OCI-LY1 (cell line): ENCODE measurements at regions not wholly inside any gene's neighbourhood (a gene's known extent, or its start where the extent isn't known, plus 50 kb on each side); places are given as distances from the start of the nearest gene placed in this dataset.

ENCODE experiments used
- H2AFZ ChIP-seq: fragments of 200-600 bp; sonication (generic), shearing (Covaris generic); 2 replicates; pipeline ENCODE4 v1.6.0; 2014; ENCODE audit warnings: antibody characterized with exemption, mild to moderate bottlenecking, low read length
- H3F3A ChIP-seq: fragments of 200-600 bp; sonication (generic), shearing (Covaris generic); 2 replicates; pipeline ENCODE4 v1.6.0; 2014; ENCODE audit warnings: mild to moderate bottlenecking, antibody characterized with exemption, low read length, moderate library complexity; ENCODE audit not compliant: insufficient read depth
- H3K27ac ChIP-seq: fragments of 200-600 bp; sonication (generic); 2 replicates; pipeline ENCODE4 v1.5.1; 2014; ENCODE audit warnings: low read length, mixed run types, mild to moderate bottlenecking, low read depth; ENCODE audit not compliant: poor library complexity, severe bottlenecking
- H3K27me3 ChIP-seq: fragments of 200-600 bp; sonication (generic); 2 replicates; pipeline ENCODE4 v1.6.0; 2014; ENCODE audit warnings: antibody characterized with exemption, mild to moderate bottlenecking, low read length, moderate library complexity; ENCODE audit not compliant: insufficient read depth
- H3K36me3 ChIP-seq: fragments of 200-600 bp; sonication (generic); 2 replicates; pipeline ENCODE4 v1.6.1; 2014; ENCODE audit warnings: mild to moderate bottlenecking, antibody characterized with exemption, low read length, moderate library complexity, mixed read lengths; ENCODE audit not compliant: insufficient read depth
- H3K4me1 ChIP-seq: fragments of 200-600 bp; sonication (generic); 2 replicates; pipeline ENCODE4 v1.5.1; 2014; ENCODE audit warnings: mild to moderate bottlenecking, low read length, moderate library complexity; ENCODE audit not compliant: insufficient read depth, severe bottlenecking
- H3K4me2 ChIP-seq: fragments of 200-600 bp; sonication (generic), shearing (Covaris generic); 2 replicates; pipeline ENCODE4 v1.6.1; 2014; ENCODE audit warnings: low read length
- H3K4me3 ChIP-seq: fragments of 200-600 bp; sonication (generic); 2 replicates; pipeline ENCODE4 v1.5.1; 2014; ENCODE audit warnings: low read length, low read depth, mild to moderate bottlenecking, mixed read lengths; ENCODE audit not compliant: poor library complexity, severe bottlenecking
- H3K79me2 ChIP-seq: fragments of 200-600 bp; shearing (Covaris generic); 2 replicates; pipeline ENCODE4 v1.6.1; 2016; ENCODE audit warnings: mixed run types, low read length, mixed read lengths; ENCODE audit not compliant: insufficient read depth
- H3K9ac ChIP-seq: fragments of 200-600 bp; sonication (generic), shearing (Covaris generic); 2 replicates; pipeline ENCODE4 v1.6.1; 2014; ENCODE audit warnings: mild to moderate bottlenecking, low read length, mixed read lengths
- H3K9me2 ChIP-seq: fragments of 200-600 bp; sonication (generic), shearing (Covaris generic); 2 replicates; pipeline ENCODE4 v1.6.1; 2014; ENCODE audit warnings: low read depth, mild to moderate bottlenecking, low read length, mixed read lengths
- H3K9me3 ChIP-seq: fragments of 200-600 bp; shearing (Covaris generic); 2 replicates; pipeline ENCODE4 v1.6.1; 2014; ENCODE audit warnings: low read length, mixed read lengths
- H4K20me1 ChIP-seq: fragments of 200-600 bp; sonication (generic), shearing (Covaris generic); 2 replicates; pipeline ENCODE4 v1.6.0; 2016; ENCODE audit warnings: mild to moderate bottlenecking, low read length; ENCODE audit not compliant: insufficient read depth
- CTCF ChIP-seq: fragments of 200-600 bp; sonication (generic), shearing (Covaris generic); IDR thresholded peaks from 2 replicates; pipeline ENCODE4 v1.5.1; 2017; ENCODE audit warnings: mild to moderate bottlenecking, antibody characterized with exemption, low read length, moderate library complexity, mixed read lengths
- EZH2 ChIP-seq: fragments of 200-600 bp; sonication (generic), shearing (Covaris generic); IDR thresholded peaks from 2 replicates; pipeline ENCODE4 v1.8.0; 2017; ENCODE audit warnings: borderline replicate concordance, mixed run types, mild to moderate bottlenecking, antibody characterized with exemption, low read length, moderate library complexity, mixed read lengths

DNA sequence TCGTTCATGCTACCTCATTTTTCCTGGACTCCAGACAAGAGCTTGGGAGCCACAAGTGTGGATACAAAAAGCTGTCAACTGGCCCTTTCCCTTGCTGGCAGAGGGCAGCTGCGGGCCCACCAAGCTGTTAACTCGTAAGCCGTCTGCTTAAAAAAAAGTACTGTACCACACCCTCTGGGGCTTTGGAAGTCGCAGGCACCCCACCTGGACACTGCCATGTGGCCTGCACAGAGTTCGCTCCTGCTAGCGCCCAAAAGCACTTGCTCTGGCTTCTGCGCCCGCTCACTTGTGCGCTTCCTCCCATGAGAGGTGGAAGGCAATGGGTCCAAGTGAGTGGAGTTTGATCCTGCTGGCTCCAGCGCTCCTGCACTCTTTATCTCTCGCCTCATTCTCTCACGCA is 476.4 kb upstream of the FSTL5 start:
- Histone ChIP-seq H2AFZ (no peak overlapping the region), H3K79me2 (no peaks in the 10 kb centered on the region), H3K36me3 (no peaks in the 10 kb centered on the region), H3K4me3 (no peak overlapping the region), H3K9me3 (no peaks in the 10 kb centered on the region), H3K9me2 (no peaks in the 10 kb centered on the region), H3K27me3 (no peaks in the 10 kb centered on the region), H3K27ac (no peak overlapping the region), H3K4me2 (no peak overlapping the region), H3K4me1 (no peaks in the 10 kb centered on the region), H3K9ac (no peak overlapping the region), H3F3A (no peaks in the 10 kb centered on the region), H4K20me1 (no peaks in the 10 kb centered on the region)
- TF ChIP-seq CTCF (no peak), EZH2 (no peak)

DNA sequence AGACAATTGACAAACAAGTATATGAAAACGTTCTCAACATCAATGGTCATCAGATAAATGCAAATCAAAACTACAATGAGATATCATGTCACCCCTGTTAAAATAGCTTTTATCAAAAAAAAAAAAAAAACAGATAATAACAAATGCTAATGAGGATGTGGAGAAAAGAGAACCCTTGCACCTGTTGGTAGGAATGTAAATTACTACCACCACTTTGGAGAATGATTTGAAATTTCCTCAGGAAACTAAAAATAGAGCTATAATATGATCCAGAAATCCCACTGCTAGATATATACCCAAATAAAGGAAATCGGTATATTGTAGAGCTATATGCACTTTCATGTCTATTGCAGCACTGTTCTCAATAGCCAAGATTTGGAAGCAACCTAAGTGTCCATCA is 470.6 kb upstream of the FSTL5 start:
- TF ChIP-seq EZH2: no peak
- no peaks in the 10 kb centered on the region for H3K4me1 ChIP-seq
- no peaks in the 10 kb centered on the region for H3K79me2 ChIP-seq
- no peaks in the 10 kb centered on the region for H4K20me1 ChIP-seq
- no peak overlapping the region for H2AFZ ChIP-seq
- H3K36me3 ChIP-seq: no peaks in the 10 kb centered on the region
- no peaks in the 10 kb centered on the region for H3K9me2 ChIP-seq
- no peaks in the 10 kb centered on the region for H3F3A ChIP-seq
- H3K9ac ChIP-seq: no peak overlapping the region
- H3K9me3 ChIP-seq: no peaks in the 10 kb centered on the region
- H3K27me3 ChIP-seq: no peaks in the 10 kb centered on the region
- no peak overlapping the region for H3K4me3 ChIP-seq
- H3K4me2 ChIP-seq: no peak overlapping the region
- no peak overlapping the region for H3K27ac ChIP-seq

- H3K4me1 ChIP-seq: no peaks in the 10 kb centered on the region
- no peak overlapping the region for H3K4me3 ChIP-seq
- H3F3A ChIP-seq: no peaks in the 10 kb centered on the region
- no peak overlapping the region for H3K9ac ChIP-seq
- H3K27me3 ChIP-seq: no peaks in the 10 kb centered on the region
- no peaks in the 10 kb centered on the region for H3K79me2 ChIP-seq
- no peaks in the 10 kb centered on the region for H3K36me3 ChIP-seq
- no peak overlapping the region for H2AFZ ChIP-seq
- no peak overlapping the region for H3K27ac ChIP-seq
- no peaks in the 10 kb centered on the region for H3K9me3 ChIP-seq
- no peak overlapping the region for H3K4me2 ChIP-seq
- H3K9me2 ChIP-seq: no peaks in the 10 kb centered on the region
- no peak for TF ChIP-seq CTCF
- no peak for TF ChIP-seq EZH2
- H4K20me1 ChIP-seq: no peaks in the 10 kb centered on the region
These were observed 458.9 kb upstream of the FSTL5 start for GRCh38 chr4:162622664-162623063.

GRCh38 chr4:162610116-162610515 is 446.3 kb upstream of the FSTL5 start:
- Histone ChIP-seq H3K9me2 (no peaks in the 10 kb centered on the region), H3K9ac (no peak overlapping the region), H3K27ac (no peak overlapping the region), H3K4me2 (no peak overlapping the region), H3K9me3 (no peaks in the 10 kb centered on the region), H3K4me1 (no peaks in the 10 kb centered on the region), H2AFZ (no peak overlapping the region), H3K27me3 (no peaks in the 10 kb centered on the region), H3K36me3 (no peaks in the 10 kb centered on the region), H3K4me3 (no peak overlapping the region), H3K79me2 (no peaks in the 10 kb centered on the region), H4K20me1 (no peaks in the 10 kb centered on the region), H3F3A (no peaks in the 10 kb centered on the region)
- TF ChIP-seq CTCF (no peak), EZH2 (no peak)
